GM12891 (cell line): ENCODE measurements at regions not wholly inside any gene's neighbourhood (a gene's known extent, or its start where the extent isn't known, plus 50 kb on each side); places are given as distances from the start of the nearest gene placed in this dataset.

Experiments
- DNase-seq: peaks from one replicate; pipeline ENCODE4 v3.0.0; 2011; ENCODE audit warnings: low spot score; ENCODE audit not compliant: insufficient read length
- FAIRE-seq: peaks from 2 replicates; lab custom pipeline; 2011; peaks lifted over from hg19 to GRCh38; lab: Jason Lieb, UNC
- PAX5 ChIP-seq: IDR thresholded peaks from 2 replicates; pipeline ENCODE4 v1.6.1; 2011; ENCODE audit warnings: low read length, moderate library complexity, mild to moderate bottlenecking; ENCODE audit not compliant: insufficient read depth, severe bottlenecking
- POLR2A ChIP-seq: IDR thresholded peaks from 2 replicates; pipeline ENCODE4 v1.6.1; 2011; ENCODE audit warnings: low read depth, low read length, control low read depth
- POLR2AphosphoS5 ChIP-seq: IDR thresholded peaks from 2 replicates; pipeline ENCODE4 v1.6.1; 2011; ENCODE audit warnings: low read depth, low read length, control low read depth
- POU2F2 ChIP-seq: IDR thresholded peaks from 2 replicates; pipeline ENCODE4 v1.6.1; 2011; ENCODE audit warnings: low read depth, mild to moderate bottlenecking, control low read depth, low read length, moderate library complexity
- SPI1 ChIP-seq: IDR thresholded peaks from 2 replicates; pipeline ENCODE4 v1.6.1; 2011; ENCODE audit warnings: low read depth, low read length, control low read depth
- TAF1 ChIP-seq: IDR thresholded peaks from 2 replicates; pipeline ENCODE4 v1.6.1; 2011; ENCODE audit warnings: low read depth, low read length, control low read depth

GRCh38 chr13:78977311-78977710 lies 318.4 kb upstream of the OBI1 start:
- DNase-seq = no peak
- FAIRE-seq = no peak
- TF ChIP-seq PAX5 (no peak), SPI1 (no peak), POLR2AphosphoS5 (no peak), POU2F2 (no peak), POLR2A (no peak), TAF1 (no peak)

- no peak for FAIRE-seq
- DNase-seq = no peak
- TF ChIP-seq POLR2A = no peak
- TF ChIP-seq POLR2AphosphoS5 = no peak
- TF ChIP-seq TAF1 = no peak
- no peak for TF ChIP-seq PAX5
- TF ChIP-seq POU2F2 = no peak
- TF ChIP-seq SPI1 = no peak
These were observed 317.7 kb upstream of the OBI1 start for GRCh38 chr13:78976696-78977095.

GRCh38 chr13:78972561-78972960 lies 313.6 kb upstream of the OBI1 start:
- FAIRE-seq = no peak
- DNase-seq = no peak
- TF ChIP-seq POU2F2 = no peak
- no peak for TF ChIP-seq POLR2AphosphoS5
- TF ChIP-seq POLR2A = no peak
- TF ChIP-seq PAX5 = no peak

GRCh38 chr13:78971355-78972025 lies 312.5 kb upstream of the OBI1 start:
- FAIRE-seq (no peak), DNase-seq (no peak)
- TF ChIP-seq POLR2AphosphoS5 (no peak), SPI1 (no peak), POLR2A (no peak), POU2F2 (no peak), TAF1 (no peak), PAX5 (no peak)

GRCh38 chr13:78960881-78961280 lies 301.9 kb upstream of the OBI1 start:
- TF ChIP-seq POLR2AphosphoS5 (no peak), TAF1 (no peak), POLR2A (no peak), PAX5 (no peak), POU2F2 (no peak), SPI1 (no peak)
- FAIRE-seq (no peak), DNase-seq (no peak)

GRCh38 chr13:78958006-78958405 lies 299.1 kb upstream of the OBI1 start:
- no peak for DNase-seq
- no peak for FAIRE-seq

GRCh38 chr13:78940455-78941130 lies 281.6 kb upstream of the OBI1 start:
- FAIRE-seq (no peak), DNase-seq (no peak)
- no peak for TF ChIP-seq TAF1
- TF ChIP-seq POU2F2 = no peak
- no peak for TF ChIP-seq SPI1
- TF ChIP-seq POLR2AphosphoS5 = no peak
- TF ChIP-seq PAX5 = no peak
- TF ChIP-seq POLR2A = no peak

More at GRCh38 chr13:78958006-78958405, 299.1 kb upstream of the OBI1 start:
- TF ChIP-seq SPI1 = no peak
- no peak for TF ChIP-seq PAX5
- no peak for TF ChIP-seq POLR2AphosphoS5
- TF ChIP-seq POU2F2 = no peak
- no peak for TF ChIP-seq POLR2A
- TF ChIP-seq TAF1 = no peak

- TF ChIP-seq SPI1 (no peak), PAX5 (no peak), POLR2A (no peak), POU2F2 (no peak)
- FAIRE-seq = no peak
- no peak for DNase-seq
These were observed 275.4 kb upstream of the OBI1 start for GRCh38 chr13:78934336-78934735.

- TF ChIP-seq TAF1 (no peak), SPI1 (no peak), PAX5 (no peak), POU2F2 (no peak), POLR2A (no peak), POLR2AphosphoS5 (no peak)
- FAIRE-seq = no peak
- DNase-seq = no peak
These were observed 256.1 kb upstream of the OBI1 start for GRCh38 chr13:78915015-78915414.

GRCh38 chr13:78913656-78914055 lies 254.7 kb upstream of the OBI1 start:
- TF ChIP-seq POLR2AphosphoS5 (no peak), POU2F2 (no peak), POLR2A (no peak), TAF1 (no peak), PAX5 (no peak), SPI1 (no peak)
- DNase-seq (no peak), FAIRE-seq (no peak)
